K562 (cell line): ENCODE measurements at regions not wholly inside any gene's neighbourhood (a gene's known extent, or its start where the extent isn't known, plus 50 kb on each side); places are given as distances from the start of the nearest gene placed in this dataset.

Experiments used
- ATF6 ChIP-seq: sonication (generic); formaldehyde crosslinking; IDR thresholded peaks from 2 replicates; pipeline ENCODE4 v1.4.0; 2020; ENCODE audit warnings: mild to moderate bottlenecking, missing genetic modification reagents
- HBP1 ChIP-seq: fragments of 450-650 bp; formaldehyde crosslinking; IDR thresholded peaks from 2 replicates; pipeline ENCODE4 v1.4.0; 2022; ENCODE audit warnings: missing genetic modification characterization
- IRF2 ChIP-seq: sonication (generic); formaldehyde crosslinking; IDR thresholded peaks from 2 replicates; pipeline ENCODE4 v1.8.1; 2022; ENCODE audit warnings: mild to moderate bottlenecking, missing genetic modification reagents
- POLR2A ChIP-seq: fragments of 450-650 bp; conservative IDR thresholded peaks from 2 replicates; pipeline ENCODE4 v1.6.1; 2016
- RBM22 ChIP-seq: fragments of 200-400 bp; formaldehyde crosslinking; IDR thresholded peaks from 2 replicates; pipeline ENCODE4 v1.6.1; 2018; ENCODE audit warnings: low read length, low read depth; ENCODE audit not compliant: poor library complexity, severe bottlenecking
- TSC22D4 ChIP-seq: fragments of 450-650 bp; IDR thresholded peaks from 2 replicates; pipeline ENCODE4 v1.6.1; 2016; ENCODE audit warnings: missing genetic modification characterization, missing biosample characterization, control low read depth
- U2AF2 ChIP-seq: fragments of 200-400 bp; formaldehyde crosslinking; optimal IDR thresholded peaks from 2 replicates; pipeline ENCODE3; 2017; ENCODE audit warnings: low read depth, mild to moderate bottlenecking, low read length
- YY1 ChIP-seq, 3 experiments: IDR thresholded peaks; 2 replicates each; pipeline ENCODE4 v1.6.1; 2011; ENCODE audit warnings: low read length in 2 of 3, mild to moderate bottlenecking in 2 of 3, moderate library complexity in 2 of 3, borderline replicate concordance in 1 of 3, control low read depth in 1 of 3, low read depth in 1 of 3; ENCODE audit not compliant: insufficient read depth in 3 of 3, insufficient replicate concordance in 2 of 3, control insufficient read depth in 1 of 3, insufficient read length in 1 of 3; ENCODE audit errors: extremely low read depth in 1 of 3
- ZC3H4 ChIP-seq: sonication (generic); formaldehyde crosslinking; IDR thresholded peaks from 2 replicates; pipeline ENCODE4 v1.9.0; 2021; ENCODE audit warnings: missing genetic modification reagents, borderline replicate concordance
- ZNF282 ChIP-seq: sonication (generic); formaldehyde crosslinking; IDR thresholded peaks from 2 replicates; pipeline ENCODE4 v1.8.1; 2023; ENCODE audit warnings: missing genetic modification reagents
- ZNF589 ChIP-seq: fragments of 200-800 bp; sonication (Bioruptor generic); IDR thresholded peaks from 2 replicates; pipeline ENCODE4 v1.6.1; 2016; ENCODE audit warnings: low read depth, missing genetic modification characterization, missing compliant biosample characterization
- TF ChIP-seq, protein P1 (sequence below): sonication (generic); formaldehyde crosslinking; IDR thresholded peaks from 2 replicates; pipeline ENCODE4 v1.8.0; 2022; ENCODE audit warnings: missing genetic modification reagents, mild to moderate bottlenecking, borderline replicate concordance
- TF ChIP-seq, protein P2 (sequence below), 3 experiments: IDR thresholded peaks in 2 of 3; conservative IDR thresholded peaks in 1 of 3; 2 replicates each; pipeline ENCODE4 v1.5.1; 2011 to 2012; ENCODE audit warnings: low read length in 3 of 3, mild to moderate bottlenecking in 3 of 3, control low read depth in 2 of 3, improper control_type of control experiment in 1 of 3, inconsistent platforms in 1 of 3, low read depth in 1 of 3, mixed read lengths in 1 of 3, moderate library complexity in 1 of 3; ENCODE audit not compliant: insufficient read depth in 2 of 3
- TF ChIP-seq, protein P3 (sequence below), 3 experiments: fragments of 200-800 bp in 1 of 3; sonication (Bioruptor generic) in 1 of 3; sonication (generic) in 1 of 3; formaldehyde crosslinking in 1 of 3; IDR thresholded peaks; 2 replicates each; pipeline versions ENCODE4 v1.6.1 to v1.8.0; 2016 to 2022; ENCODE audit warnings: mild to moderate bottlenecking in 2 of 3, missing compliant biosample characterization in 2 of 3, missing genetic modification characterization in 2 of 3, missing genetic modification reagents in 1 of 3

DNA sequence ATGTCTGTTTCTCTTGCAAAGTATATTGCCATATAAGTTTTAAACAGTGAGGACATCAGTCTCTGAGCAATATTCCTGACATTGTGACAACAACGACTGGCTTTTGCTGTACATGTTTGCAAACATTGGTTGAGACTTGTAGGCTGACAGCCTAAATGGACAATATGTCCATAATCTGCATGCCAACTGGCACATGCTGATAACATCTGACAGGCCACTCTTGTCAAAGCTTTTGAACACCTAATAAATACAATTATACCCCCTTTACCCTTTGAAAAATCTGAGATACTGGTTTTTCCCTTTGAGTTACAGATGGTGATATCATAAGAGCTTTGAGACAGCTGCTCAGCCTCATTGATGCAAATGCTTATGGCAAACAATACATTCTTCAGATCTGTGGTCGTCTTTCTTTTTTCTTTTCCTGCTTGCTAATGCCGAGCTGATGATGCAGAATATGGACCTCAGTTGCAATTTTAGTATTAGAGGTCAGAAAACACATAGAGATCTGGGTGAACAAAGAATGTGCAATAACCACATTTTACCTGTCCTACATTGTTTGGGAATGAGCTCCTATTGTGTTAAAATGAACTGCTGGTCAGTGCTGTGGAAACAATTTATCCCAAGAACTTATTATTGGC is 114.9 kb downstream of the RFC3 start:
- TF ChIP-seq RBM22 (no peak), ATF6 (no peak), POLR2A (no peak), ZNF282 (CRISPR knock-in tag) (no peak), YY1 (IDR thresholded peaks at IDR 0.05; ENCODE audit: borderline replicate concordance in 1 of 3, control insufficient read depth in 1 of 3, extremely low read depth in 1 of 3, insufficient read depth in 3 of 3, insufficient read length in 1 of 3, insufficient replicate concordance in 2 of 3, low read depth in 1 of 3, low read length in 2 of 3) (no peak), U2AF2 (no peak), ZNF589 (CRISPR knock-in tag) (no peak), IRF2 (CRISPR knock-in tag) (no peak), TSC22D4 (tag) (no peak), HBP1 (CRISPR knock-in tag) (no peak), ZC3H4 (no peak)
- TF ChIP-seq, protein P1, sequence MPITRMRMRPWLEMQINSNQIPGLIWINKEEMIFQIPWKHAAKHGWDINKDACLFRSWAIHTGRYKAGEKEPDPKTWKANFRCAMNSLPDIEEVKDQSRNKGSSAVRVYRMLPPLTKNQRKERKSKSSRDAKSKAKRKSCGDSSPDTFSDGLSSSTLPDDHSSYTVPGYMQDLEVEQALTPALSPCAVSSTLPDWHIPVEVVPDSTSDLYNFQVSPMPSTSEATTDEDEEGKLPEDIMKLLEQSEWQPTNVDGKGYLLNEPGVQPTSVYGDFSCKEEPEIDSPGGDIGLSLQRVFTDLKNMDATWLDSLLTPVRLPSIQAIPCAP (CRISPR knock-in tag) = no peak
- TF ChIP-seq, protein P2, sequence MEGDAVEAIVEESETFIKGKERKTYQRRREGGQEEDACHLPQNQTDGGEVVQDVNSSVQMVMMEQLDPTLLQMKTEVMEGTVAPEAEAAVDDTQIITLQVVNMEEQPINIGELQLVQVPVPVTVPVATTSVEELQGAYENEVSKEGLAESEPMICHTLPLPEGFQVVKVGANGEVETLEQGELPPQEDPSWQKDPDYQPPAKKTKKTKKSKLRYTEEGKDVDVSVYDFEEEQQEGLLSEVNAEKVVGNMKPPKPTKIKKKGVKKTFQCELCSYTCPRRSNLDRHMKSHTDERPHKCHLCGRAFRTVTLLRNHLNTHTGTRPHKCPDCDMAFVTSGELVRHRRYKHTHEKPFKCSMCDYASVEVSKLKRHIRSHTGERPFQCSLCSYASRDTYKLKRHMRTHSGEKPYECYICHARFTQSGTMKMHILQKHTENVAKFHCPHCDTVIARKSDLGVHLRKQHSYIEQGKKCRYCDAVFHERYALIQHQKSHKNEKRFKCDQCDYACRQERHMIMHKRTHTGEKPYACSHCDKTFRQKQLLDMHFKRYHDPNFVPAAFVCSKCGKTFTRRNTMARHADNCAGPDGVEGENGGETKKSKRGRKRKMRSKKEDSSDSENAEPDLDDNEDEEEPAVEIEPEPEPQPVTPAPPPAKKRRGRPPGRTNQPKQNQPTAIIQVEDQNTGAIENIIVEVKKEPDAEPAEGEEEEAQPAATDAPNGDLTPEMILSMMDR (IDR thresholded peaks at IDR 0.05 in 2 of 3, conservative IDR thresholded peaks at IDR 0.05 in 1 of 3; ENCODE audit: insufficient read depth in 2 of 3, low read depth in 1 of 3, low read length in 3 of 3) = no peak
- TF ChIP-seq, protein P3, sequence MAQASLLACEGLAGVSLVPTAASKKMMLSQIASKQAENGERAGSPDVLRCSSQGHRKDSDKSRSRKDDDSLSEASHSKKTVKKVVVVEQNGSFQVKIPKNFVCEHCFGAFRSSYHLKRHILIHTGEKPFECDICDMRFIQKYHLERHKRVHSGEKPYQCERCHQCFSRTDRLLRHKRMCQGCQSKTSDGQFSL (CRISPR knock-in tag; IDR thresholded peaks at IDR 0.05) = no peak
- TF ChIP-seq, protein P3 (tag; IDR thresholded peaks at IDR 0.05) = no peak
